PC-3 (cell line): ENCODE measurements at regions not wholly inside any gene's neighbourhood (a gene's known extent, or its start where the extent isn't known, plus 50 kb on each side); places are given as distances from the start of the nearest gene placed in this dataset.

Source experiments
- CTCF ChIP-seq: fragments of 300-600 bp; sonication (generic); conservative IDR thresholded peaks from 2 replicates; pipeline ENCODE4 v1.5.1; 2017; ENCODE audit warnings: antibody characterized with exemption, low read depth, mild to moderate bottlenecking, low read length
- EZH2 ChIP-seq: fragments of 300-600 bp; sonication (generic); IDR thresholded peaks from one replicate; pipeline ENCODE4 v1.6.1; 2017; ENCODE audit warnings: antibody characterized with exemption, mild to moderate bottlenecking, low read length; ENCODE audit not compliant: unreplicated experiment
- EZH2phosphoT487 ChIP-seq: fragments of 300-600 bp; sonication (generic); IDR thresholded peaks from 2 replicates; pipeline ENCODE4 v1.6.1; 2018; ENCODE audit warnings: mild to moderate bottlenecking, antibody characterized with exemption, low read length, borderline replicate concordance

- TF ChIP-seq CTCF (no peak), EZH2 (no peak), EZH2phosphoT487 (no peak)
These were observed 149.2 kb downstream of the INSIG2 start for GRCh38 chr2:118237451-118237850.
